Activated naive CD8-positive, alpha-beta T cell treated with anti-CD3 and anti-CD28 coated beads for 36 hours (primary cell): ENCODE measurements at regions not wholly inside any gene's neighbourhood (a gene's known extent, or its start where the extent isn't known, plus 50 kb on each side); places are given as distances from the start of the nearest gene placed in this dataset.

ENCODE experiments used
- DNase-seq: peaks from one replicate; pipeline ENCODE4 v3.0.0; 2021
- H3K27ac Mint-ChIP-seq: one replicate; pipeline ENCODE4 v1.8.0; 2022; ENCODE audit warnings: mild to moderate bottlenecking, moderate library complexity, mixed read lengths
- H3K27me3 Mint-ChIP-seq: one replicate; pipeline ENCODE4 v1.8.0; 2022; ENCODE audit warnings: mild to moderate bottlenecking, mixed read lengths
- H3K36me3 Mint-ChIP-seq: one replicate; pipeline ENCODE4 v1.8.0; 2021; ENCODE audit warnings: mild to moderate bottlenecking, mixed read lengths
- H3K4me1 Mint-ChIP-seq: one replicate; pipeline ENCODE4 v1.8.0; 2021; ENCODE audit warnings: mixed read lengths
- H3K4me3 Mint-ChIP-seq: one replicate; pipeline ENCODE4 v1.8.0; 2022; ENCODE audit warnings: mild to moderate bottlenecking, moderate library complexity, mixed read lengths
- H3K9me3 Mint-ChIP-seq: one replicate; pipeline ENCODE4 v1.8.0; 2022; ENCODE audit warnings: mixed read lengths

- Mint-ChIP-seq H3K4me1 (peaks cover 6% of the 10 kb centered on the region), H3K36me3 (no peaks in the 10 kb centered on the region), H3K4me3 (no peak overlapping the region), H3K27me3 (no peaks in the 10 kb centered on the region), H3K9me3 (no peaks in the 10 kb centered on the region), H3K27ac (no peak overlapping the region)
- DNase-seq = no peak
Measured at GRCh38 chr12:116384691-116385485, 107.4 kb upstream of the MED13L start.

DNA sequence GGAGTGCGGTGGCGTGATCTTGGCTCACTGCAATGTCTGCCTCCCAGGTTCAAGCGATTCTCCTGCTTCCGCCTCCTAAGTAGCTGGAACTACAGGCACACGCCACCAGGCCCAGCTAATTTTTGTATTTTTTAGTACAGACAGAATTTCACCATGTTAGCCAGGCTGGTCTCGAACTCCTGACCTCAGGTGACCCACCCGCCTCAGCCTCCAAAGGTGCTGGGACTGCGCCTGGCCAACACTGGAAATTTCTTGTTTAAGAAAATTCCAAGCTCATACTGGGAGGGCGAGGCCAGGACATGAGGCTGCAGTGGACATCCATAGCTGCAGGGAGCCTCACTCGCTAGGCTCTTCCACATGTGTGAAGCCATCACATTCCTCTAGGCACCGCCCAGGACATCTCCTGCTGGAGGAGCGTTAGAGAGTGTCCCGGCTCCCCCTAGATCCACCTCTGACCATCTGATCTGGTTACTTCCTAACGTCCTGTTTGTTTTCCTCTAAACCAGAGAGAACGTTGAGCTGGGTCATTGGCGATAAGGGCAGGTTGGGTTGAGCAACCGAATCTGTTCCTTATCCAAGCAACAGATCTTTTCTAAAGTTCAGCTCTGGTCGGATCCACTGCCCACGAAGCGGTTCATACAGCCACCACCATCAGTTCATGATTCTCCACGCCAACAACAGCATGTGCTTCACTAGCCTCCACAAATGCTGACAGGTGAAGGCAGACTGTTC, 108.2 kb upstream of the MED13L start:
- no peak for DNase-seq
- Mint-ChIP-seq H3K4me1 (peaks cover 4% of the 10 kb centered on the region), H3K36me3 (no peaks in the 10 kb centered on the region), H3K27me3 (no peaks in the 10 kb centered on the region), H3K9me3 (no peaks in the 10 kb centered on the region), H3K4me3 (no peak overlapping the region), H3K27ac (no peak overlapping the region)

DNA sequence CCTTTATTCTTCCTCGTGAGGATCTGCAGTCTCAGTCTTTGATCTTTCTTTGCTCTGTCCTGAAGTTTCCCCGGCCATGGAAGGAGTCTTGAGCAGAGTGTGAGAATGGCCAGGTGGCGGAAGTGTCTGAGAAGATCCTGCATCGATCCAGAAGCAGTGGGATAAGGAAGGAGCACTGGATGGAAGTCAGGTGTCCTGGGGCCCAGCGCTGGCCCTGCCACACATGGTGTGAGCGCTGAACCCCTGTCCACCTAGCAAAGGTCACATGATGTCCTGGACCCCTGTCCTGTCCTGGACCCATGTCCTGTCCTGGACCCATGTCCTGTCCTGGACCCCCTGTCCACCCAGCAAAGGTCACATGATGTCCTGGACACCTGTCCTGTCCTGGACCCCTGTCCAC, 111.8 kb upstream of the MED13L start:
- H3K27ac Mint-ChIP-seq = no peak overlapping the region
- H3K4me1 Mint-ChIP-seq = peaks cover 7% of the 10 kb centered on the region
- H3K4me3 Mint-ChIP-seq = no peak overlapping the region
- no peaks in the 10 kb centered on the region for H3K36me3 Mint-ChIP-seq
- DNase-seq = no peak
- H3K27me3 Mint-ChIP-seq = no peaks in the 10 kb centered on the region
- H3K9me3 Mint-ChIP-seq = no peaks in the 10 kb centered on the region

DNA sequence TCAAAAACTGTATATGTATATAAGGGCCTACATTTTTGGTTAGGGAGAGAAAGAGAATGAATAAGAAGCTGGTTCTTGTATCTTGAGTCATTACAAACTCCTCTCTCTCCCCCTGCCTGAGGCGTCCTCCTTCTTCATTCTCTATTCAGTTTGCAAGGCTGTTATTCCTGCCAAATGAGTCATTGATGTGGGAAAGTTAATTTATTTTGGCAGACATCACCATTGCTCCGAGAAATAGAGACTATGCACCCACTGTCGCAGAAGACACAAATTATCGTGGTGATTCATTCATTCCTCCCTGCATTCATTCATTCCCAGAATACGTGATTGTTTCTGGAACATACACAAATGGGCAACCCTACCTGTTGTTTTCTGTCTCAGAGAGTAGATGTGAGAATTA, 112.5 kb upstream of the MED13L start:
- Mint-ChIP-seq H3K27ac (no peak overlapping the region), H3K9me3 (no peaks in the 10 kb centered on the region), H3K36me3 (no peaks in the 10 kb centered on the region), H3K4me3 (no peak overlapping the region), H3K27me3 (no peaks in the 10 kb centered on the region), H3K4me1 (peaks cover 5% of the 10 kb centered on the region)
- no peak for DNase-seq

- Mint-ChIP-seq H3K4me1 (peaks cover 2% of the 10 kb centered on the region), H3K27ac (no peak overlapping the region), H3K4me3 (no peak overlapping the region), H3K9me3 (no peaks in the 10 kb centered on the region), H3K36me3 (no peaks in the 10 kb centered on the region), H3K27me3 (no peaks in the 10 kb centered on the region)
- no peak for DNase-seq
Measured at GRCh38 chr12:116390401-116391335, 113.2 kb upstream of the MED13L start.

DNA sequence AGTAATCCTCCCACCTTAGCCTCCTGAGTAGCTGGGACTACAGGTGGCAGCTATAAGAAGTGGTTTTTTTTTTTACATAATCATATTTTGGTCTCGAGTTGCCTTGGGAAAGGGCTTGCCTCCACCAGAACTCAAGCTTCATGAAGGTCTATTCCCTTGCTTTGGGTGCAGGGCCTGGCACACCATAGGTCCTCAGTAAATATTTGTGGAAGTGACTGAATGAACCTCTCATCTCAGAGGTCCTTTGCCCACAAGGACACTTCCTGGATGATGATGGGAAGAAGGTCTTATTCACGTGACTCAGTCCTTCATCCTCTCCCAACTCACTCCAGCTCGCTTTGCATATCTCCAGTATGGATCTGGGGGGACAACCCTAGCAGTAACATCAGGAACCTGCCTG, 114.0 kb upstream of the MED13L start:
- Mint-ChIP-seq H3K27me3 (no peaks in the 10 kb centered on the region), H3K27ac (no peak overlapping the region), H3K4me1 (peaks cover 2% of the 10 kb centered on the region), H3K36me3 (no peaks in the 10 kb centered on the region), H3K9me3 (no peaks in the 10 kb centered on the region), H3K4me3 (no peak overlapping the region)
- DNase-seq = no peak

DNA sequence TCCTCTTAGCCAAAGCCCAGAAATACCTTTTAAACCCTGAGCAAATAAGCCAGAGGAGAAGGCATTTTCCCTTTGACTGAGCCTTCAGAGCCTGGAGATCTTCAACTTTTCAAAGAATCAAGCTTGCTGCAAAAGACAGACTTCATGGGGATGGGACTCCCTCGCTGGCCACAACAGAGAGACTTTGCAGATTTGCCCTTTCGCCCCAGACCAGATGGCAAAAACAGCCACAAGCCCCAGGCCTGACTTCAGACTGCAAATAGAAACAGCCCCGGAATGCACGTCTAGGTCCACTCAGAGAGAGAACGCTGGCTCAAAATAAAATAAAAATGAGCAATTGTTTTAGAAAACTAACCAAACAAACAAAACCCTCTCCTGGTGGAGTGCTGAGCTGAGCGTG, 114.6 kb upstream of the MED13L start:
- Mint-ChIP-seq H3K4me1 (peaks cover 2% of the 10 kb centered on the region), H3K27ac (no peak overlapping the region), H3K36me3 (no peaks in the 10 kb centered on the region)

DNA sequence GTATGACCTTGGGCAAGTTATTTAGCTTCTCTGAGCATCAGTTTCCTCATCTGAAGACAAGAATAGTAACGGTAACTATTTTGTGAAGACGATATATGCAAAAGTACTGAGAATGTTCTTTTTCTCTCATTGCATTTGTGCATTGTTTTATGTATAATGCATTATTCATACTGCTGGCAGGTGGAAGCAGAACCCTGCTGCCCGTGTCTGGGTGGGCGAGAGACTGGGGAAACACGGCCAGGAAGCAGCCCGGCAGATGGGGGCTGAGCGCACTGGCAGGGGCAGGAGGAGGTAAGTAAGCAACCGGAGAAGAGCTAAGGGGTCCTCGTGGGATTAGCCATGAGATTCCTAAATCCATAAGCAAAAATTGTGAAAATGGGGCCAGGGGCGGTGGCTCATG, 115.8 kb upstream of the MED13L start:
- Mint-ChIP-seq H3K27ac (no peak overlapping the region), H3K4me3 (no peak overlapping the region), H3K36me3 (no peaks in the 10 kb centered on the region), H3K27me3 (no peaks in the 10 kb centered on the region), H3K4me1 (peaks cover 2% of the 10 kb centered on the region), H3K9me3 (peaks cover 6% of the 10 kb centered on the region)
- no peak for DNase-seq

More for the DNA sequence above, 114.6 kb upstream of the MED13L start:
- Mint-ChIP-seq H3K27me3 (no peaks in the 10 kb centered on the region), H3K4me3 (no peak overlapping the region), H3K9me3 (peaks cover under 1% of the 10 kb centered on the region)
- DNase-seq = no peak

DNA sequence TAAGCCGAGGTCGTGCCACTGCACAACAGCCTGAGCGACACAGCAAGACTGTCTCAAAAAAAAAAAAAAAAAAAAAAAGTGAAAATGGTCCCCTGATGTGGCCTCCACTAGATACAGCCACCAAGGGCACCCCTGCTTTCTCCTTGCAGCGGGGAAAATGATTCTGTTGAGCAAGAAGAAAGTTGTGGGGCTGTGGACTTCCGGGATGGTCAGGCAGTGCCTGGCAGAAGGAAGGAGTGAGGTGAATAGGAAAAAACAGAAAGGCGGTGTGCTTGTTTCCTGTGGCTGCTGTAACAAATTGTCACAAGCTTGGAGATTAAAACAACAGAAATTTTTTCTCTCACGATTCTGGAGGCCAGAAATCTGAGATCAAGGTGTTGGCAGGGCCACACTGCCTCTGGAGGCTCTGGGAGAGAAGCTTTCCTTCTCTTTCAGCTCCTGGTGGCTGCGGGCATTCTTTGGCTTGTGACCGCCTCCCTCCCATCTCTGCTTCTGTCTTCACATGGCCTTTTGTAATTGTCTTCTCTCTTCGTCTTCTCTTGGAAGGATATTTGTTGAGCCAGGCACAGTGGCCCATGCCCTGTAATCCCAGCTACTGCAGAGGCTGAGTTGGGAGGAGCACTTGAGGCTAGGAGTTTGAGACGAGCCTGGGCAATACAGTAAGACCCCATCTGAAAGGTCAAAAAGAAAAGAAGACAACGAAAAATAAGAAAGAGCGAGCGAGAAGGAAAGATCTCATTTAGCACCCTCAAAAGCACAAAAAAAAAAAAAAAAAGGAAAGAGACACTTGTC, 116.6 kb upstream of the MED13L start:
- peaks cover 12% of the 10 kb centered on the region for H3K9me3 Mint-ChIP-seq
- H3K4me3 Mint-ChIP-seq = no peak overlapping the region
- H3K27me3 Mint-ChIP-seq = no peaks in the 10 kb centered on the region
- DNase-seq = no peak
- H3K36me3 Mint-ChIP-seq = no peaks in the 10 kb centered on the region
- peaks cover 2% of the 10 kb centered on the region for H3K4me1 Mint-ChIP-seq
- no peak overlapping the region for H3K27ac Mint-ChIP-seq

- DNase-seq = no peak
- H3K9me3 Mint-ChIP-seq = peaks cover 13% of the 10 kb centered on the region
- H3K27ac Mint-ChIP-seq = no peak overlapping the region
Measured at GRCh38 chr12:116395396-116395795, 117.9 kb upstream of the MED13L start.

GRCh38 chr12:116397148-116397547, 119.7 kb upstream of the MED13L start:
- no peaks in the 10 kb centered on the region for H3K36me3 Mint-ChIP-seq
- H3K4me3 Mint-ChIP-seq = no peak overlapping the region
- H3K9me3 Mint-ChIP-seq = peaks cover 26% of the 10 kb centered on the region
- H3K4me1 Mint-ChIP-seq = peaks cover 2% of the 10 kb centered on the region
- DNase-seq = no peak
- H3K27me3 Mint-ChIP-seq = no peaks in the 10 kb centered on the region
- no peak overlapping the region for H3K27ac Mint-ChIP-seq

More at GRCh38 chr12:116395396-116395795, 117.9 kb upstream of the MED13L start:
- no peaks in the 10 kb centered on the region for H3K36me3 Mint-ChIP-seq
- H3K4me3 Mint-ChIP-seq = no peak overlapping the region
- H3K4me1 Mint-ChIP-seq = peaks cover 2% of the 10 kb centered on the region
- no peaks in the 10 kb centered on the region for H3K27me3 Mint-ChIP-seq

- H3K4me1 Mint-ChIP-seq = peaks cover 2% of the 10 kb centered on the region
- H3K36me3 Mint-ChIP-seq = no peaks in the 10 kb centered on the region
- DNase-seq = no peak
- H3K27ac Mint-ChIP-seq = no peak overlapping the region
- peaks cover 26% of the 10 kb centered on the region for H3K9me3 Mint-ChIP-seq
- no peaks in the 10 kb centered on the region for H3K27me3 Mint-ChIP-seq
- H3K4me3 Mint-ChIP-seq = no peak overlapping the region
Measured at GRCh38 chr12:116398193-116398592, 120.7 kb upstream of the MED13L start.

DNA sequence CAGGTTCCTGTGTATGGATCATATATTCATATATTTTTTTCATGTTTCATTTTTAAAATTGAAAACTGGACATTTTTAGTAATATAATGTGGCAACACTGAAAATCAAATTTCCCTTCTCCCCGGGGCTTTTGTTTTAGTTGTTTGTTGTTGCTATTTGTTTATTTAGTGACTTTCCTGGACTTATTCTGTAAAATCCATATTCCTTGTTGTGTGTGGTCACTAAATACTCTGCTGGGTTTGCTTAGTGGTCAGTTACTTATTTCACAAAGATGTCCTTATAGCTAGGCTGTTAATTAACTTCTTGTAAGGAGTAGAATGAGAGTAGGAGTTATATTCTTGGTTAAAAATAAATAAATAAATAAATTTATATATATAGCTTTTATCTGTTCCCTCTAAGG, 121.6 kb upstream of the MED13L start:
- H3K4me3 Mint-ChIP-seq = no peak overlapping the region
- H3K9me3 Mint-ChIP-seq = peaks cover 26% of the 10 kb centered on the region
- H3K27me3 Mint-ChIP-seq = no peaks in the 10 kb centered on the region
- no peak overlapping the region for H3K27ac Mint-ChIP-seq
- H3K36me3 Mint-ChIP-seq = no peaks in the 10 kb centered on the region
- no peak for DNase-seq
- no peaks in the 10 kb centered on the region for H3K4me1 Mint-ChIP-seq

GRCh38 chr12:116400636-116401372, 123.3 kb upstream of the MED13L start:
- Mint-ChIP-seq H3K36me3 (no peaks in the 10 kb centered on the region), H3K4me3 (no peak overlapping the region), H3K9me3 (peaks cover 26% of the 10 kb centered on the region), H3K27me3 (no peaks in the 10 kb centered on the region), H3K27ac (no peak overlapping the region), H3K4me1 (no peaks in the 10 kb centered on the region)
- no peak for DNase-seq
